Neural progenitor cell (in vitro differentiated cells): ENCODE measurements at regions not wholly inside any gene's neighbourhood (a gene's known extent, or its start where the extent isn't known, plus 50 kb on each side); places are given as distances from the start of the nearest gene placed in this dataset.

Experiments
- DNase-seq: peaks from one replicate; pipeline ENCODE4 v3.0.0-alpha.2; 2016; ENCODE audit warnings: low spot score
- H2AFZ ChIP-seq: fragments of 200-600 bp; sonication (generic); replicated peaks from 2 replicates; pipeline ENCODE4 v1.6.1; 2016; ENCODE audit warnings: antibody characterized with exemption
- H3F3A ChIP-seq: fragments of 200-600 bp; sonication (generic); 2 replicates; pipeline ENCODE4 v1.6.1; 2016; ENCODE audit warnings: antibody characterized with exemption, low read depth
- H3K27ac ChIP-seq: fragments of 200-600 bp; sonication (generic); 2 replicates; pipeline ENCODE4 v1.5.1; 2016; ENCODE audit warnings: mild to moderate bottlenecking
- H3K27me3 ChIP-seq: fragments of 200-600 bp; sonication (generic); 2 replicates; pipeline ENCODE4 v1.6.1; 2016; ENCODE audit warnings: mild to moderate bottlenecking, moderate library complexity
- H3K36me3 ChIP-seq: fragments of 200-600 bp; sonication (generic); 2 replicates; pipeline ENCODE4 v1.5.1; 2016
- H3K4me1 ChIP-seq: fragments of 200-600 bp; sonication (generic); 2 replicates; pipeline ENCODE4 v1.6.1; 2016; ENCODE audit warnings: mixed run types
- H3K4me2 ChIP-seq: fragments of 200-600 bp; sonication (generic); 2 replicates; pipeline ENCODE4 v1.6.1; 2016
- H3K4me3 ChIP-seq: fragments of 200-600 bp; sonication (generic); 2 replicates; pipeline ENCODE4 v1.5.1; 2016
- H3K79me2 ChIP-seq: fragments of 200-600 bp; sonication (generic); 2 replicates; pipeline ENCODE4 v1.6.1; 2016; ENCODE audit warnings: low read depth
- H3K9ac ChIP-seq: fragments of 200-600 bp; sonication (generic); 2 replicates; pipeline ENCODE4 v1.6.1; 2016
- H3K9me3 ChIP-seq: fragments of 200-600 bp; sonication (generic); 2 replicates; pipeline ENCODE4 v1.5.1; 2016; ENCODE audit warnings: low read depth
- H4K20me1 ChIP-seq: fragments of 200-600 bp; sonication (generic); 2 replicates; pipeline ENCODE4 v1.6.1; 2016; ENCODE audit warnings: low read depth
- H3K27ac Mint-ChIP-seq: 3 replicates; pipeline ENCODE4 v1.8.0; 2021; ENCODE audit warnings: mixed read lengths
- H3K27me3 Mint-ChIP-seq: 2 replicates; pipeline ENCODE4 v1.8.0; 2022; ENCODE audit warnings: low read depth, mild to moderate bottlenecking, inconsistent platforms, moderate library complexity, mixed read lengths; ENCODE audit not compliant: insufficient read depth
- H3K36me3 Mint-ChIP-seq: 3 replicates; pipeline ENCODE4 v1.8.0; 2021; ENCODE audit warnings: mixed read lengths
- H3K4me1 Mint-ChIP-seq: 3 replicates; pipeline ENCODE4 v1.8.0; 2021; ENCODE audit warnings: mixed read lengths
- H3K4me3 Mint-ChIP-seq: 3 replicates; pipeline ENCODE4 v1.8.0; 2021; ENCODE audit warnings: mild to moderate bottlenecking, moderate library complexity, mixed read lengths
- H3K9me3 Mint-ChIP-seq: 3 replicates; pipeline ENCODE4 v1.8.0; 2020; ENCODE audit warnings: mixed read lengths
- CTCF ChIP-seq: fragments of 200-600 bp; sonication (generic); IDR thresholded peaks from 2 replicates; pipeline ENCODE4 v1.5.1; 2017; ENCODE audit warnings: antibody characterized with exemption, mild to moderate bottlenecking
- EZH2 ChIP-seq: fragments of 200-600 bp; sonication (generic); IDR thresholded peaks from 2 replicates; pipeline ENCODE4 v1.6.1; 2017; ENCODE audit warnings: antibody characterized with exemption, mild to moderate bottlenecking, moderate library complexity
- EZH2phosphoT487 ChIP-seq: fragments of 200-600 bp; sonication (generic); IDR thresholded peaks from 2 replicates; pipeline ENCODE4 v1.6.1; 2017; ENCODE audit warnings: antibody characterized with exemption

GRCh38 chr12:13635709-13636108 is 345.7 kb downstream of the GRIN2B start:
- H3K27ac Mint-ChIP-seq: no peak overlapping the region
- no peak for TF ChIP-seq CTCF
- no peak for TF ChIP-seq EZH2phosphoT487
- no peak for TF ChIP-seq EZH2
- Histone ChIP-seq H4K20me1 (no peaks in the 10 kb centered on the region), H3K4me2 (no peak overlapping the region), H3K27me3 (no peaks in the 10 kb centered on the region), H3K4me3 (no peak overlapping the region), H3K9ac (no peak overlapping the region), H3K9me3 (no peaks in the 10 kb centered on the region), H3K4me1 (peaks cover 7% of the 10 kb centered on the region), H2AFZ (no peak overlapping the region), H3K27ac (no peak overlapping the region), H3K36me3 (no peaks in the 10 kb centered on the region), H3F3A (no peaks in the 10 kb centered on the region), H3K79me2 (no peaks in the 10 kb centered on the region)
- H3K36me3 Mint-ChIP-seq: no peaks in the 10 kb centered on the region
- DNase-seq: no peak
- peaks cover 31% of the 10 kb centered on the region for H3K4me1 Mint-ChIP-seq
- peaks cover 5% of the 10 kb centered on the region for H3K27me3 Mint-ChIP-seq
- no peaks in the 10 kb centered on the region for H3K9me3 Mint-ChIP-seq
- H3K4me3 Mint-ChIP-seq: no peak overlapping the region

GRCh38 chr12:13631873-13632272 is 349.5 kb downstream of the GRIN2B start:
- H3K27me3 Mint-ChIP-seq: peaks cover 2% of the 10 kb centered on the region
- DNase-seq: no peak

DNA sequence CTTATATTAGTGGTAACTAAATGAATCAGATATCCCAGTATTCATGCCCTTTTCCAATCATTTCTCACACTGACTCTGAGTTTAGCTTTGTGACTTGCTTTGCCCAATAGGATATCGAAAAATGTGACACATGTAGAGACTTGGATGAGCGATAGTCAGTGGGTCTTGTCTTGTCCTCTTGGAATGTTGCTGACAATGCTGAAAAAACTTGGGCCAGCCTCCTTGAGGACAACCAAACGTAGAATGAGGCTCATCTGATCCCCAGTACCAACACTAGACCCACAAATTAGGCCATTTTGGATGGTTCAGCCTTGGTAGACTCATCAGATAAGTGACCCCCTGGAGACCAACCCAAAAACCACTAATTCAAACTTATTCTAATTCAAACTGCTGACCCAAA is 351.0 kb downstream of the GRIN2B start:
- no peaks in the 10 kb centered on the region for H4K20me1 ChIP-seq
- no peaks in the 10 kb centered on the region for H3K9me3 ChIP-seq
- Mint-ChIP-seq H3K27ac (no peak overlapping the region), H3K4me1 (peaks cover 22% of the 10 kb centered on the region), H3K36me3 (no peaks in the 10 kb centered on the region), H3K4me3 (no peak overlapping the region), H3K9me3 (no peaks in the 10 kb centered on the region), H3K27me3 (peaks cover 2% of the 10 kb centered on the region)
- H3F3A ChIP-seq: no peaks in the 10 kb centered on the region
- no peak overlapping the region for H3K4me2 ChIP-seq
- no peak overlapping the region for H3K9ac ChIP-seq
- TF ChIP-seq CTCF (no peak), EZH2phosphoT487 (no peak), EZH2 (no peak)
- H3K79me2 ChIP-seq: no peaks in the 10 kb centered on the region
- no peak overlapping the region for H2AFZ ChIP-seq
- no peaks in the 10 kb centered on the region for H3K27me3 ChIP-seq
- DNase-seq: no peak
- no peak overlapping the region for H3K27ac ChIP-seq
- no peaks in the 10 kb centered on the region for H3K4me1 ChIP-seq
- H3K36me3 ChIP-seq: no peaks in the 10 kb centered on the region
- H3K4me3 ChIP-seq: no peak overlapping the region

More at GRCh38 chr12:13631873-13632272, 349.5 kb downstream of the GRIN2B start:
- Histone ChIP-seq H3K4me2 (no peak overlapping the region), H2AFZ (no peak overlapping the region), H4K20me1 (no peaks in the 10 kb centered on the region), H3K79me2 (no peaks in the 10 kb centered on the region), H3K4me1 (no peaks in the 10 kb centered on the region), H3K9me3 (no peaks in the 10 kb centered on the region), H3K27ac (no peak overlapping the region), H3K36me3 (no peaks in the 10 kb centered on the region), H3K4me3 (no peak overlapping the region), H3K27me3 (no peaks in the 10 kb centered on the region), H3K9ac (no peak overlapping the region), H3F3A (no peaks in the 10 kb centered on the region)
- H3K27ac Mint-ChIP-seq: no peak overlapping the region
- H3K9me3 Mint-ChIP-seq: no peaks in the 10 kb centered on the region
- TF ChIP-seq EZH2 (no peak), EZH2phosphoT487 (no peak), CTCF (no peak)
- no peak overlapping the region for H3K4me3 Mint-ChIP-seq
- no peaks in the 10 kb centered on the region for H3K36me3 Mint-ChIP-seq
- peaks cover 22% of the 10 kb centered on the region for H3K4me1 Mint-ChIP-seq
